ENCODE measurements at regions not wholly inside any gene's neighbourhood (a gene's known extent, or its start where the extent isn't known, plus 50 kb on each side); places are given as distances from the start of the nearest gene placed in this dataset.
"Not testable (repeated sequence)": the region's sequence is repeated elsewhere in the genome, so short reads cannot be mapped to it uniquely, and the experiment has no call there.

DNA sequence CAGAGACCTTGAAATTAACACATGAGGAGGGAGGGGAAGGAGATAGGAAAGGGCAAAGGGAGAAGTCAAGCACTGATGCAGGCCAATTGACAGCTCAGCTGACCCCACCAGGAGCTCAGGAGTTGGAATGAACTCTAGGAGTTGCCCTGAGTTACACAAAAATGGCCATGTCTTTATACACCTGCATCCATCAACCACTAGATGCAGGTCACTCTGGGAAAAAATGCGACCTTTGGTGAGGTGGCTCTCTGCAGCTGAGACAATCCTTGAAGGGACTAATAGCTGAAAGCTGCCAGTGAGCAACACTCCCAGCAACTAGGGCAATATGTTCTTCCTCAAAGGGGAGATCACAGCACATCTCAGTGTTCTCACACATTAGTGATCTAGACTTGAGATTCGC, 222.8 kb downstream of the RBM26 start:
- no peaks in the 10 kb centered on the region; the same call in 1 of the 2 replicates for H3K27me3 ChIP-seq (ENCODE audit: control insufficient read depth, insufficient read depth, low read length)
- no peaks in the 10 kb centered on the region for H3K4me1 ChIP-seq (ENCODE audit: control insufficient read depth, insufficient read depth, low read length)
- H3K36me3 ChIP-seq (ENCODE audit: control insufficient read depth, insufficient read depth, low read length): no peaks in the 10 kb centered on the region
- H3K9me3 ChIP-seq (ENCODE audit: control insufficient read depth, insufficient read depth, low read depth, low read length): no peaks in the 10 kb centered on the region
- no TSS peak for BruUV-seq (replicated peaks)
- ChIA-PET CTCF (no interaction called here), POLR2A (no interaction called here)
- H3K27ac ChIP-seq (ENCODE audit: low read length): no peak overlapping the region
- intact Hi-C loops (cut with micrococcal nuclease; ENCODE audit: unreplicated experiment) (no loop called here), in situ Hi-C loops (cut with HindIII; ENCODE audit: low pct_unique_long_range_greater_than_20kb, low sequenced_read_pairs) (no loop called here)
- TF ChIP-seq, protein P1, sequence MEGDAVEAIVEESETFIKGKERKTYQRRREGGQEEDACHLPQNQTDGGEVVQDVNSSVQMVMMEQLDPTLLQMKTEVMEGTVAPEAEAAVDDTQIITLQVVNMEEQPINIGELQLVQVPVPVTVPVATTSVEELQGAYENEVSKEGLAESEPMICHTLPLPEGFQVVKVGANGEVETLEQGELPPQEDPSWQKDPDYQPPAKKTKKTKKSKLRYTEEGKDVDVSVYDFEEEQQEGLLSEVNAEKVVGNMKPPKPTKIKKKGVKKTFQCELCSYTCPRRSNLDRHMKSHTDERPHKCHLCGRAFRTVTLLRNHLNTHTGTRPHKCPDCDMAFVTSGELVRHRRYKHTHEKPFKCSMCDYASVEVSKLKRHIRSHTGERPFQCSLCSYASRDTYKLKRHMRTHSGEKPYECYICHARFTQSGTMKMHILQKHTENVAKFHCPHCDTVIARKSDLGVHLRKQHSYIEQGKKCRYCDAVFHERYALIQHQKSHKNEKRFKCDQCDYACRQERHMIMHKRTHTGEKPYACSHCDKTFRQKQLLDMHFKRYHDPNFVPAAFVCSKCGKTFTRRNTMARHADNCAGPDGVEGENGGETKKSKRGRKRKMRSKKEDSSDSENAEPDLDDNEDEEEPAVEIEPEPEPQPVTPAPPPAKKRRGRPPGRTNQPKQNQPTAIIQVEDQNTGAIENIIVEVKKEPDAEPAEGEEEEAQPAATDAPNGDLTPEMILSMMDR (IDR thresholded peaks at IDR 0.05): no peak
- TF ChIP-seq, protein P2, sequence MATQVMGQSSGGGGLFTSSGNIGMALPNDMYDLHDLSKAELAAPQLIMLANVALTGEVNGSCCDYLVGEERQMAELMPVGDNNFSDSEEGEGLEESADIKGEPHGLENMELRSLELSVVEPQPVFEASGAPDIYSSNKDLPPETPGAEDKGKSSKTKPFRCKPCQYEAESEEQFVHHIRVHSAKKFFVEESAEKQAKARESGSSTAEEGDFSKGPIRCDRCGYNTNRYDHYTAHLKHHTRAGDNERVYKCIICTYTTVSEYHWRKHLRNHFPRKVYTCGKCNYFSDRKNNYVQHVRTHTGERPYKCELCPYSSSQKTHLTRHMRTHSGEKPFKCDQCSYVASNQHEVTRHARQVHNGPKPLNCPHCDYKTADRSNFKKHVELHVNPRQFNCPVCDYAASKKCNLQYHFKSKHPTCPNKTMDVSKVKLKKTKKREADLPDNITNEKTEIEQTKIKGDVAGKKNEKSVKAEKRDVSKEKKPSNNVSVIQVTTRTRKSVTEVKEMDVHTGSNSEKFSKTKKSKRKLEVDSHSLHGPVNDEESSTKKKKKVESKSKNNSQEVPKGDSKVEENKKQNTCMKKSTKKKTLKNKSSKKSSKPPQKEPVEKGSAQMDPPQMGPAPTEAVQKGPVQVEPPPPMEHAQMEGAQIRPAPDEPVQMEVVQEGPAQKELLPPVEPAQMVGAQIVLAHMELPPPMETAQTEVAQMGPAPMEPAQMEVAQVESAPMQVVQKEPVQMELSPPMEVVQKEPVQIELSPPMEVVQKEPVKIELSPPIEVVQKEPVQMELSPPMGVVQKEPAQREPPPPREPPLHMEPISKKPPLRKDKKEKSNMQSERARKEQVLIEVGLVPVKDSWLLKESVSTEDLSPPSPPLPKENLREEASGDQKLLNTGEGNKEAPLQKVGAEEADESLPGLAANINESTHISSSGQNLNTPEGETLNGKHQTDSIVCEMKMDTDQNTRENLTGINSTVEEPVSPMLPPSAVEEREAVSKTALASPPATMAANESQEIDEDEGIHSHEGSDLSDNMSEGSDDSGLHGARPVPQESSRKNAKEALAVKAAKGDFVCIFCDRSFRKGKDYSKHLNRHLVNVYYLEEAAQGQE (IDR thresholded peaks at IDR 0.05; ENCODE audit: insufficient read depth in 1 of 2, low read depth in 2 of 2, low read length in 1 of 2): no peak
- TF ChIP-seq POLR2AphosphoS5 (IDR thresholded peaks at IDR 0.05; ENCODE audit: low read depth, low read length): no peak
- no peak for TF ChIP-seq TCF7L2 (IDR thresholded peaks at IDR 0.05; ENCODE audit: low read depth, low read length)
- TF ChIP-seq SIN3A (IDR thresholded peaks at IDR 0.05; ENCODE audit: borderline replicate concordance, insufficient read depth, low read depth, low read length): no peak
- ATAC-seq: no peak
- DNase-seq (ENCODE audit: low read depth, low spot score): no peak
- H3K4me3 ChIP-seq (ENCODE audit: low read depth in 2 of 2, low read length in 2 of 2): no peak overlapping the region

DNA sequence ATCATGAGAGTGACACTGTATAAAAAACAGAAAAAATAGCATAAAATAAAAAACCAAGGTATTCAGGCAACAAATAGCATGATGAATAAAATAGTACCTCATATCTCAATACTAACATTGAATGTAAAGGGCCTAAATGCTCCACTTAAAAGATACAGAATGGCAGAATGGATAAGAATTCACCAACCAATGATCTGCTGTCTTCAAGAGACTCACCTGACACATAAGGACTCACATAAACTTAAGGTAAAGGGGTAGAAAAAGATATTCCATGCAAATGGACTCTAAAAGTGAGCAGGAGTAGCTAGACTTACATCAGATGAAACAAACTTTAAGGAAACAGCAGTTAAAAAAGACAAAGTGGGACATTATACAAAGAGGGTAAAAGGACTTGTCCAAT, 232.4 kb downstream of the RBM26 start:
- H3K36me3 ChIP-seq (ENCODE audit: control insufficient read depth, insufficient read depth, low read length); H3K27me3 ChIP-seq (ENCODE audit: control insufficient read depth, insufficient read depth, low read length); H3K4me3 ChIP-seq (ENCODE audit: low read depth in 2 of 2, low read length in 2 of 2); BruUV-seq (replicated peaks); DNase-seq (ENCODE audit: low read depth, low spot score); in situ Hi-C loops (cut with HindIII; ENCODE audit: low pct_unique_long_range_greater_than_20kb, low sequenced_read_pairs); ATAC-seq; intact Hi-C loops (cut with micrococcal nuclease; ENCODE audit: unreplicated experiment); POLR2A ChIA-PET; H3K4me1 ChIP-seq (ENCODE audit: control insufficient read depth, insufficient read depth, low read length); H3K27ac ChIP-seq (ENCODE audit: low read length); CTCF ChIA-PET; H3K9me3 ChIP-seq (ENCODE audit: control insufficient read depth, insufficient read depth, low read depth, low read length): not testable (repeated sequence)

DNA sequence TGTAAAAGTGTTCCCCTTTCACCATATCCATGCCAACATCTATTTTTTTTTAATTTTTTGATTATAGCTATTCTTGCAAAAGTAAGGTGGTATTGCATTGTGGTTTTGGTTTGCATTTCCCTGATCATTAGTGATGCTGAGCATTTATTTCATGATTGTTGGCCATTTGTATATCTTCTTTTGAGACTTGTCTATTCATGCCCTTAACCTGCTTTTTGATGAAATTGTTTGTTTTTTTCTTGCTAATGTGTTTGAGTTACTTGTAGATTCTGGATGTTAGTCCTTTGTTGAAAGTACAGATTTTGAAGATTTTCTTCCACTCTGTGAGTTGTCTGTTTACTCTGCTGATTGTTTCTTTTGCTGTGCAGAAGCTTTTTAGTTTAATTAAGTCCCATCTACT, 233.1 kb downstream of the RBM26 start:
- H3K4me1 ChIP-seq (ENCODE audit: control insufficient read depth, insufficient read depth, low read length); H3K27me3 ChIP-seq (ENCODE audit: control insufficient read depth, insufficient read depth, low read length); BruUV-seq (replicated peaks); intact Hi-C loops (cut with micrococcal nuclease; ENCODE audit: unreplicated experiment); H3K4me3 ChIP-seq (ENCODE audit: low read depth in 2 of 2, low read length in 2 of 2); H3K9me3 ChIP-seq (ENCODE audit: control insufficient read depth, insufficient read depth, low read depth, low read length); H3K36me3 ChIP-seq (ENCODE audit: control insufficient read depth, insufficient read depth, low read length); CTCF ChIA-PET; H3K27ac ChIP-seq (ENCODE audit: low read length); DNase-seq (ENCODE audit: low read depth, low spot score); POLR2A ChIA-PET; in situ Hi-C loops (cut with HindIII; ENCODE audit: low pct_unique_long_range_greater_than_20kb, low sequenced_read_pairs); ATAC-seq: not testable (repeated sequence)

Measured in Panc1 (cell line).